ENCODE measurements at regions not wholly inside any gene's neighbourhood (a gene's known extent, or its start where the extent isn't known, plus 50 kb on each side); places are given as distances from the start of the nearest gene placed in this dataset.

DNA sequence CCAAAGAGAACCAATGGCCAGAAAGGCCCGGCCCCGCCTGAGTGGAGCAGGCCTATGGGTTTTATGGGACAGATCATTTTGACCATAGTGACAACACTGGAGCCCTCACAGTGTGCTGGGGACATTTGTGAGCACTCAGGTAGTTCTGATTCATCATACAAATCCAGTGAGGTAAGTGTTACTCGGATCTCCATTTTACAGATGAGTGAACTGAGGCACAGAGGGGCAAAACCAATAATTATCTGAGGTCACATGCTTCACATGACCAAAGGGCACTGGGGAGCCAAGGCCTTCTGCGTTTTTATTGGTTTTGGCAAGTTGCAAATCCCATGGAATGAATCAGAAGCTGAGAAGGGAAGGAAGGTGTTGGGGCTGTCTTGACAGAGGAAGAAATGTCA, 111.5 kb upstream of the MGAT5 start:
- peaks cover 21 to 91% (median 66%) of the 10 kb centered on the region in 12 donors for H3K4me1 ChIP-seq
- WGBS, 4 donors, result 87 to 90% (median 89%) methylated on average over 4 of the region's 4 CpGs
- ATAC-seq, result no peak
- no peaks in the 10 kb centered on the region for H3K9me3 ChIP-seq
- TF ChIP-seq POLR2A (IDR thresholded peaks at IDR 0.05), result no peak
- TF ChIP-seq, protein P1, sequence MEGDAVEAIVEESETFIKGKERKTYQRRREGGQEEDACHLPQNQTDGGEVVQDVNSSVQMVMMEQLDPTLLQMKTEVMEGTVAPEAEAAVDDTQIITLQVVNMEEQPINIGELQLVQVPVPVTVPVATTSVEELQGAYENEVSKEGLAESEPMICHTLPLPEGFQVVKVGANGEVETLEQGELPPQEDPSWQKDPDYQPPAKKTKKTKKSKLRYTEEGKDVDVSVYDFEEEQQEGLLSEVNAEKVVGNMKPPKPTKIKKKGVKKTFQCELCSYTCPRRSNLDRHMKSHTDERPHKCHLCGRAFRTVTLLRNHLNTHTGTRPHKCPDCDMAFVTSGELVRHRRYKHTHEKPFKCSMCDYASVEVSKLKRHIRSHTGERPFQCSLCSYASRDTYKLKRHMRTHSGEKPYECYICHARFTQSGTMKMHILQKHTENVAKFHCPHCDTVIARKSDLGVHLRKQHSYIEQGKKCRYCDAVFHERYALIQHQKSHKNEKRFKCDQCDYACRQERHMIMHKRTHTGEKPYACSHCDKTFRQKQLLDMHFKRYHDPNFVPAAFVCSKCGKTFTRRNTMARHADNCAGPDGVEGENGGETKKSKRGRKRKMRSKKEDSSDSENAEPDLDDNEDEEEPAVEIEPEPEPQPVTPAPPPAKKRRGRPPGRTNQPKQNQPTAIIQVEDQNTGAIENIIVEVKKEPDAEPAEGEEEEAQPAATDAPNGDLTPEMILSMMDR (IDR thresholded peaks at IDR 0.05), result no peak
- H3K36me3 ChIP-seq, result no peaks in the 10 kb centered on the region
- no peaks in the 10 kb centered on the region for H3K27me3 ChIP-seq
- DNase-seq, result no peak
- H3K4me3 ChIP-seq, result no peak overlapping the region
- no peak overlapping the region for H3K27ac ChIP-seq
- intact Hi-C loops (cut with DNase I), result no loop called here

DNA sequence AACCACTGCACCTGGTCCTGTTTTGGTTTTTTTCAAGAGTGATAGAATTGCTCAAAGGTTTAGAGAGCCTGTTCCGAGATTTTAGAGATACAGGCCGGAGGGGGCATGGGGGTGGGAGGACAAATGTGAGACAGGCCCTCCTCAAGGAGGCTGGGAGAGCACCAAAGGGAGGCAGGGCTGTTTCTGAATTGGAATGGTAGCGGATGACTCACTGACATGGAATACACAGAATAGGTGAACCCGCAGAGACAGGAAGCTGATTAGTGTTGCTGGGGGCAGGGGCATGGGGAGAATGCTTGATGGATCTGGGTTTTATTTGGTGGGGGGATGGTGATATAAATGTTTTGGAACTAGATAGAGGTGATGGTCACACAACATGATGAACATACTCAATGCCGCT, 111.0 kb upstream of the MGAT5 start:
- Histone ChIP-seq H3K4me1 (peaks cover 21 to 90% (median 62%) of the 10 kb centered on the region in 12 donors), H3K36me3 (no peaks in the 10 kb centered on the region), H3K4me3 (no peak overlapping the region), H3K27me3 (no peaks in the 10 kb centered on the region), H3K9me3 (no peaks in the 10 kb centered on the region), H3K27ac (peak overlapping the region in 1 of 12 donors; percentile 4)
- 92 to 96% (median 95%) methylated on average over 5 of the region's 5 CpGs for WGBS, 4 donors
- ATAC-seq (no peak), DNase-seq (no peak)
- TF ChIP-seq, protein P1 (IDR thresholded peaks at IDR 0.05), result no peak
- no peak for TF ChIP-seq POLR2A (IDR thresholded peaks at IDR 0.05)
- intact Hi-C loops (cut with DNase I), result no loop called here

DNA sequence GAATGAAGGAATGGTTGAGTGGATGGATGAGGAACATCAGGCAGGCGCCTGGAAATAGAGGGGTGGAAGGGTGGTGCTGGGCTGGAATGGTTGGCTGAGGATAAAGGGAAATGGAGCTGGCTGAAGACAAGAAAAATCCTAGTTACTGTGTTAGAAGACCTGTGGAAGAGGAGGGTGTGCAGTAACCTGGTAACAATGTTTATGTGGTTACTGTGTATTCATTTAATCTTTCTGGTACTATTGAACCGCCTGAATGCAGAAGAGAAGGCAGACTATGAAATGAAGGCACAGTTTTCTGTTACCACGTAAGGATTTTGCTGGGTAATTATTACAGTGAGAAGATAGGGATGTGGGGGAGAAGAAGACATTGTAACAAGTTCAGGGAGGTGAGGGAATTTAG, 110.3 kb upstream of the MGAT5 start:
- Histone ChIP-seq H3K4me1 (peaks cover 18 to 83% (median 55%) of the 10 kb centered on the region in 12 donors), H3K4me3 (no peak overlapping the region), H3K36me3 (no peaks in the 10 kb centered on the region), H3K27me3 (no peaks in the 10 kb centered on the region), H3K27ac (no peak overlapping the region), H3K9me3 (no peaks in the 10 kb centered on the region)
- intact Hi-C loops (cut with DNase I), result no loop called here
- TF ChIP-seq, protein P1 (IDR thresholded peaks at IDR 0.05), result no peak
- TF ChIP-seq POLR2A (IDR thresholded peaks at IDR 0.05), result no peak
- ATAC-seq (no peak), DNase-seq (no peak)
- WGBS, 4 donors, result 60 to 78% (median 74%) methylated on average over 3 of the region's 3 CpGs

DNA sequence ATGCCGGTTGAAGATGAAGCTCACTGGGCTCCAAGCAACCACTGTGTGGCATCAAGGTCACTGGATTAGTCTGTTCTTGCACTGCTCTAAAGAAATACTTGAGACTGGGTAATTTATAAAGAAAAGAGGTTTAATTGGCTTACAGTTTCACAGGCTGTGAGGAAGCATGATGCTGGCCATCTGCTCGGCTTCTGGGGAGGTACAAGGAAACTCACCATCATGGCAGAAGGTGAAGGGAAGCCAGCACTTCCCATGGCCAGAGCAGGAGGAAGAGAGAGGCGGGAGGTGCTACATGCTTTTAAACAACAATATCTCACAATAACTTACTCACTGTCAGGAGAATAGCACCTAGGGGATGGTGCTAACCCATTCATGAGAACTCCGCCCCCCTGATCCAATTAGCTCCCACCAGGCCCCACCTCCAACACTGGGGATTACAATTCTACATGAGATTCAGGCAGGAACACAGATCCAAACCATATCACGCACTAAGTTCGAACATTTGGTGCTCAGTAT, 109.7 kb upstream of the MGAT5 start:
- Histone ChIP-seq H3K4me1 (peaks cover 12 to 82% (median 50%) of the 10 kb centered on the region in 12 donors), H3K36me3 (peaks cover 0 to 3% (median 0%) of the 10 kb centered on the region in 9 donors), H3K9me3 (no peaks in the 10 kb centered on the region), H3K27ac (peak overlapping the region in 1 of 12 donors; percentile 5), H3K27me3 (no peaks in the 10 kb centered on the region), H3K4me3 (no peak overlapping the region)
- ATAC-seq (no peak), DNase-seq (no peak)
- 83 to 92% (median 86%) methylated on average over 6 of the region's 6 CpGs for WGBS, 4 donors
- intact Hi-C loops (cut with DNase I), result no loop called here
- TF ChIP-seq POLR2A (IDR thresholded peaks at IDR 0.05), result no peak
- TF ChIP-seq, protein P1 (IDR thresholded peaks at IDR 0.05), result no peak
